Fibroblast of skin of right quadriceps (primary cell): ENCODE measurements at regions not wholly inside any gene's neighbourhood (a gene's known extent, or its start where the extent isn't known, plus 50 kb on each side); places are given as distances from the start of the nearest gene placed in this dataset.
A peak's percentile ranks its signal among the peaks of the same experiment; 100 is the strongest.

Source experiments
- DNase-seq: peaks from one replicate; pipeline ENCODE4 v3.0.0-alpha.2; 2013

- peak; percentile 45 for DNase-seq
Measured at GRCh38 chr20:22866812-22867341, 168.2 kb upstream of the SSTR4 start.

GRCh38 chr20:22878166-22878565 is 156.9 kb upstream of the SSTR4 start:
- DNase-seq = no peak

GRCh38 chr20:22880277-22880676 is 154.8 kb upstream of the SSTR4 start:
- DNase-seq = no peak

GRCh38 chr20:22887796-22888195 is 147.3 kb upstream of the SSTR4 start:
- DNase-seq = no peak

GRCh38 chr20:22890594-22891300 is 144.4 kb upstream of the SSTR4 start:
- DNase-seq = no peak

GRCh38 chr20:22901164-22901563 is 133.9 kb upstream of the SSTR4 start:
- no peak for DNase-seq

- no peak for DNase-seq
Measured at GRCh38 chr20:22901921-22902320, 133.2 kb upstream of the SSTR4 start.

- peak; percentile 87 for DNase-seq
Measured at GRCh38 chr20:22904386-22904785, 130.7 kb upstream of the SSTR4 start.

GRCh38 chr20:22904905-22905304 is 130.2 kb upstream of the SSTR4 start:
- no peak for DNase-seq

GRCh38 chr20:22905658-22906057 is 129.5 kb upstream of the SSTR4 start:
- DNase-seq = peak; percentile 77

GRCh38 chr20:22908437-22908836 is 126.7 kb upstream of the SSTR4 start:
- no peak for DNase-seq

GRCh38 chr20:22908944-22909343 is 126.2 kb upstream of the SSTR4 start:
- DNase-seq = no peak

GRCh38 chr20:22909436-22909835 is 125.7 kb upstream of the SSTR4 start:
- no peak for DNase-seq

- no peak for DNase-seq
Measured at GRCh38 chr20:22910287-22910852, 124.7 kb upstream of the SSTR4 start.

- DNase-seq = no peak
Measured at GRCh38 chr20:22914291-22914690, 120.8 kb upstream of the SSTR4 start.

GRCh38 chr20:22915512-22915911 is 119.6 kb upstream of the SSTR4 start:
- DNase-seq = no peak

- DNase-seq = no peak
Measured at GRCh38 chr20:22916021-22916842, 118.9 kb upstream of the SSTR4 start.

- no peak for DNase-seq
Measured at GRCh38 chr20:22918286-22918983, 116.7 kb upstream of the SSTR4 start.

- DNase-seq = no peak
Measured at GRCh38 chr20:22920898-22921297, 114.2 kb upstream of the SSTR4 start.

GRCh38 chr20:22921595-22922421 is 113.3 kb upstream of the SSTR4 start:
- DNase-seq = peak; percentile 88

GRCh38 chr20:22922987-22923386 is 112.1 kb upstream of the SSTR4 start:
- DNase-seq = no peak
